Mucosa of descending colon (tissue), 3 donors: ENCODE measurements at regions not wholly inside any gene's neighbourhood (a gene's known extent, or its start where the extent isn't known, plus 50 kb on each side); places are given as distances from the start of the nearest gene placed in this dataset.

Experiments used
- ATAC-seq: fragments of 200-7000 bp; cut with Tn5 transposase; one replicate; pipeline ENCODE4 v1.9.1; 2020; ENCODE audit warnings: mild to moderate bottlenecking, moderate library complexity
- DNase-seq, 3 donors: peaks; one replicate each; pipeline ENCODE4 v3.0.0-alpha.2; 2020
- H3K36me3 ChIP-seq: fragments of 200-600 bp; one replicate; pipeline ENCODE4 v1.8.0; 2021; ENCODE audit warnings: low read depth, mild to moderate bottlenecking
- H3K4me1 ChIP-seq: fragments of 200-600 bp; one replicate; pipeline ENCODE4 v1.8.0; 2021; ENCODE audit warnings: low read depth, mild to moderate bottlenecking
- H3K4me3 ChIP-seq: fragments of 200-600 bp; one replicate; pipeline ENCODE4 v1.8.0; 2021; ENCODE audit warnings: mild to moderate bottlenecking
- H3K9me3 ChIP-seq: fragments of 200-600 bp; one replicate; pipeline ENCODE4 v1.8.0; 2021; ENCODE audit warnings: mild to moderate bottlenecking
- CTCF ChIP-seq: fragments of 200-600 bp; IDR thresholded peaks from one replicate; pipeline ENCODE4 v1.8.0; 2022; ENCODE audit warnings: antibody characterized with exemption, mild to moderate bottlenecking
- intact Hi-C, 2 donors: fragments of 100-400 bp; cut with DNase I in 1 of 2; cut with micrococcal nuclease in 1 of 2; formaldehyde crosslinking; loops; one replicate each; pipeline versions ENCODE4 v1.11.0 to v1.11.1; 2022; cut with DNase I, micrococcal nuclease
- donor health status: DM: no; HTN: no; CAD: no; lungs with moderate emphysema.
- donor health status: DM: no; HTN: no; CAD: no.
- donor health status: DM: no; HTN: yes; CAD: no.

DNA sequence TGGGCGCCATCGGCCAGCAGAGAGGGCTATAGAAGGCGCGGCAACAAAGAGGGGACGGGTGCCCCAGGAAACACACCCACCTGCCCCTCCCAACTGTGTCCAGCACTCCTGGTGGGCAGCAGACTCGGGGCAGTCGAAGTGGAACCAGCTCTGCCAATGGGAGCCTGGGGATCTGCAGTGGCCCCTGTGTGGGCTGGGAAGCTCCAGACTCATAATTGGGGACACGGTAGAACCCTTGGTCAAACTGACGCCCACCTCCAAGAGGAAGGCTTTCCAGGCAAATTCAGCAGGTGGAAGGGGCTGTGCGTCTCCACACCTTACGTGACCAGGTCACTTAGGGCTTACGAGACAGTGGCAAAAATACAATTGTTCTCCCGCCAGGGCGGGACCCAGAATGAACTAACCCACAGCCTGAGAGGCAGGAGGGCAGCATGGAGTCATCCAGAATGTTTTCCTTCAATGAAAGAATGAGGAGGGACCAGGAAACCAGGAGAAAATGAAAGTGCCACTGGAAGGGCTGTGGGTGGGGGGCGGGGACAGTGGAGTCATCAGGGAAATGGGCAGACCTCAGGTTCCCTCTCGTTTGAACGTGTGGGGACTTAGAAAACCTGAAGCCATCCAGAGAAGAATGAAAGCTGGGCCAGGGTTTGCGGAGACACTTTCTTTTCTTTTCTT lies 53.2 kb upstream of the SHANK2 start:
- Histone ChIP-seq H3K4me3 (no peak overlapping the region), H3K9me3 (no peaks in the 10 kb centered on the region), H3K4me1 (no peaks in the 10 kb centered on the region), H3K36me3 (no peaks in the 10 kb centered on the region)
- DNase-seq (no peak), ATAC-seq (peak; percentile 23)
- no peak for TF ChIP-seq CTCF
- intact Hi-C loops: no loop called here

GRCh38 chr11:71305041-71305440 lies 52.7 kb upstream of the SHANK2 start:
- Histone ChIP-seq H3K36me3 (no peaks in the 10 kb centered on the region), H3K4me1 (no peaks in the 10 kb centered on the region), H3K9me3 (no peaks in the 10 kb centered on the region), H3K4me3 (no peak overlapping the region)
- intact Hi-C loops: no loop called here
- no peak for ATAC-seq
- TF ChIP-seq CTCF: no peak
- no peak for DNase-seq

- DNase-seq: no peak
- Histone ChIP-seq H3K9me3 (no peaks in the 10 kb centered on the region), H3K36me3 (no peaks in the 10 kb centered on the region), H3K4me3 (no peak overlapping the region), H3K4me1 (no peaks in the 10 kb centered on the region)
- TF ChIP-seq CTCF: no peak
- no peak for ATAC-seq
- intact Hi-C loops: no loop called here
Observed at GRCh38 chr11:71304491-71304890, 52.1 kb upstream of the SHANK2 start.

GRCh38 chr11:71304045-71304444 lies 51.7 kb upstream of the SHANK2 start:
- intact Hi-C loops: no loop called here
- Histone ChIP-seq H3K4me1 (no peaks in the 10 kb centered on the region), H3K36me3 (no peaks in the 10 kb centered on the region), H3K4me3 (no peak overlapping the region), H3K9me3 (no peaks in the 10 kb centered on the region)
- DNase-seq: no peak
- ATAC-seq: no peak
- no peak for TF ChIP-seq CTCF

DNA sequence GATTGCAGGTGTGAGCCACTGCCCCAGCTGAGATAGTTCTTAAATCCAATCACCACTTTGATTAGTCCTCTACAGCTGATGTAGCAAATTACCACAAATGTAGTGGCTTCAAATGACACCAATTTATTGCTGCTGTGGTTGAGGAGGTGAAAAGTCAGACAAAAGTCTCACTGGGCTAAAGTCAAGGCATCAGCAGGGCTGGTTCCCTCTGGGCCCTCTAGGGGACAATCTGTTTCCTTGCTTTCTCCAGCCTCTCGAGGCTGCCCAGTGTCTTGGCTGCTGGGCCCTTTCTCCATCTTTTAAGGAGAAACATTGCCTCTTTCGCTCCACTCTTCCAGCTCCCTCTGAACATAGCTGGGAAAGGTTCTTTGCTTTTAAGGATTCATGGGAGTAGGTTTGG lies 50.5 kb upstream of the SHANK2 start:
- no peaks in the 10 kb centered on the region for H3K9me3 ChIP-seq
- no peaks in the 10 kb centered on the region for H3K36me3 ChIP-seq
- DNase-seq (no peak), ATAC-seq (no peak)
- no peak overlapping the region for H3K4me3 ChIP-seq
- no peak for TF ChIP-seq CTCF
- intact Hi-C loops: no loop called here
- no peaks in the 10 kb centered on the region for H3K4me1 ChIP-seq

DNA sequence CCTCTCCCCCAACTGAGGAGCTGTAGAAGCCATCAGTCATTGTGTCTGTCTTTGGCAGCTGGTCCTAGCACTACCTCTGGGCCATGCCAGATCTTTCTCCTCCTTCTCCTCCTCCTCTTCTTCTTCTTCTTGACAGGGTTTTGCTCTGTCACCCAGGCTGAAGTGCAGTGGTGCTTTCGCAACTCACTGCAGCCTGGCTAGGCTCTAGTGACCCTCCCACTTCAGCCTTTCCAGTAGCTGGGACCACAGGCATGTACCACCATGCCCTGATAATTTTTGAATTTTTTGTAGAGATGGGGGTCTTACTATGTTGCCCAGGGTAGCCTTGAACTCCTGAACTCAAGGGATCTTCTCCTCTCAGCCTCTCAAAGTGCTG lies 50.1 kb upstream of the SHANK2 start:
- H3K4me3 ChIP-seq: no peak overlapping the region
- intact Hi-C loops: no loop called here
- ATAC-seq: no peak
- no peak for DNase-seq
- H3K36me3 ChIP-seq: no peaks in the 10 kb centered on the region
- H3K9me3 ChIP-seq: no peaks in the 10 kb centered on the region
- no peak for TF ChIP-seq CTCF
- no peaks in the 10 kb centered on the region for H3K4me1 ChIP-seq
